COR-L47 (cell line): ENCODE measurements at regions not wholly inside any gene's neighbourhood (a gene's known extent, or its start where the extent isn't known, plus 50 kb on each side); places are given as distances from the start of the nearest gene placed in this dataset.

ENCODE experiments used
- DNase-seq: peaks from one replicate; lab custom pipeline; 2025; lab: John Stamatoyannopoulos, UW

DNA sequence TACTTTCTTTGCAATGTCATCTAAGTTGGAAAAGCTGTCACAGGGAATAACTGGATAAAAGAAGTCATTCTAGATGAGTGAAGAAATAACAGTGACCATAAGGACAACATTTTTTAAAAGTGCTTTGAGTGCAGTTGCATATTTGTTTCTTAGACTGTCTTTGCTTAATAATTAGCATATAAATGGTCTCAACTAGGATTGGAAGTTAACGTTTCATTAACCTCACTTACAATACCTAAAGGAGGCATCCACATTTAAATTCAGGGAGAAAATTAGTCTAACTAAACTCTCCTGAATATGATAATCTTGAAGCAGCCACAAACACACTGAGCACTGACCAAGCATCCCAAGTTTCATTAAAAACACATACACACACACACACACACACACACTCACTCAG lies 780.7 kb downstream of the PCDH18 start:
- DNase-seq: no peak

DNA sequence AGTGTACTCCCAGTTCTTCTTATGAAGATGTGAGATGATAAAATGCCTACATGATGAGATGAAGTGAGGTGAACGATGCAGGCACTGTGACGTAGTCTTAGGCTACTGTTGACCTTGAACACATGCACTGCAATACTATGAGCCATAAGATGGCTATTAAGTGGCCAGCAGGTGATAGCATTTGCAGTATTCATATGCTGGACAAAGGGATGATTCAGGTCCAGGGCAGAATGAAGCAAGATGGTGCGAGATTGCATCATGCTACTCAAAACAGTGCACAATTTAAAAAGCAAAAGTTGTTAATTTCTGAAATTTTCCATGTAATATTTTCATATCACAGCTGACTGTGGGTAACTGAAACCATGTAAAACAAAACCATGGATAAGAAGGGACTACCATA lies 781.4 kb downstream of the PCDH18 start:
- no peak for DNase-seq

DNA sequence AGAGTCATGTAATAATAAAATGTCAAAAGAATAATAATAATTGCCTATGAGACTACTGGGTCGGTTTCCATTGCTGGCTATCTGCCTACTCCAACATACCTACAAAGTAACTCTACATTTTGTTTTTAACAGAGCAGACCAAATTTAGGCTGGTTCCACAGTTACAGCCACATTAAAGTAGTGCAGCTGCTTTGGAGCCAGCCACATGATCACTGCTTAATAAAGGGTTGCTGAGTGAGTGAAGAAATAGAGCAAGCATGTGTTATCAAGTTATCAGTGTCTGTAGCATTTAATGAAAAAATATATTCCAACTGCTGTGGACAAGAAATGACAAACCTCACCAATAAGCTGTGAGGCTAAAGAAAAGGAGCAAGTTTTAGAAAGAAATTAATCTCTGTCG lies 782.3 kb downstream of the PCDH18 start:
- no peak for DNase-seq

- no peak for DNase-seq
Measured at GRCh38 chr4:136748773-136749172, 783.5 kb downstream of the PCDH18 start.

- no peak for DNase-seq
Measured at GRCh38 chr4:136748165-136748564, 784.1 kb downstream of the PCDH18 start.

GRCh38 chr4:136743238-136743637 lies 789.1 kb downstream of the PCDH18 start:
- no peak for DNase-seq

DNA sequence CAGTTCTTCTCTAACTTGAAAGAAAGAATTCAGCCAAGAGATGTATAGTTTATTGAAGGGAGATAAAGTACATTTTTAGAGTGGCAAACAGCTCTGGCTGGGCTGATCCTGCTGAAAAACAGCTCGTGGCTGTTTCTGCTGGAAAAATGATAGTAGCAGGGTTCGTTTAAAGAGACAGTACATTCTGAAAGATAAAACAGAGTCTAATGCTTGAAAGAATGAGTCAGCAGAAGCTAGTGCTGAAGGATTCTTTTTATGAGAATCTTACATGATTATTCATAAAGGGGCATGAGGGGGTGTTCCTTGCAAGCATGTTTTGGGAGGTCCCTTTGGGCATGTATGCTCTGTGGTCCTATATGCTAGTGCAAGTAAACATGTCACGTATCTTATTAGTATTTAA lies 790.0 kb downstream of the PCDH18 start:
- DNase-seq: no peak

GRCh38 chr4:136741468-136741867 lies 790.8 kb downstream of the PCDH18 start:
- DNase-seq: no peak

DNA sequence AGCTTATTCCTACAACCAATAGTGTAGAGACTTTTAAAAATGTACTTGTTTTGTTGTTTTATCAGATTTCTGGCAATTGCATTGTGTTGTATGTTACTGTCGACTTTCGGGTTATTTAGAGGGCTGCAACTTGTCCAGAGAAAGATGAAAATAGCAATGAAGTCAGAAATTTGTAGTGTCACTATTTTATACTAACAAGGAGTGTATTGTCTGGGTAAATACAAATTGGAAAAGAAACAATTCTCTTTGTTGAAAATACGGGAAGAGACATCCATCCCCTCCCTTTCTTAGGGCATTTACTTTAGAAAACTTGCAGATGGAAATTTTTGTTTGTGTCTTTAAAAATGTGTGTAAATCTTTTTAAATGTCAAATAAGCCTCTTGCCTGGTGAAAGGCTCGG lies 792.0 kb downstream of the PCDH18 start:
- no peak for DNase-seq

DNA sequence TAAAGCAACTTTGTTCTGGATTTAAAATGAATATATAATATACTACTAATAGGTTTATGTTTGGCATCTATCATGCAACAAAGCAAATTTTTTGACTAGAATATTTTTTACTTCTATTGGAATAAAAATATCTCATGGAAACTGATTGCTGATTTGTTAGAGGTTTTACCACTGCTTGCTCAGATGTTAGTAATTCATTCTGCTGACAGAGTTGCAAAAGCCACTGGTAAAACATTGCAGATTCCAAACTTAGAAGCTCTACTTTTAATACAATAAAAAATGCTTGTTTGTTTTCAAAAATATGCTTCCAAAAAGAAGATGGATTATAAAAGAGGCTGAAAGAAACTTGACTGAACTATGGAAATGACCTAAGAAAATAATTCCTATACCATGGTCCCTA lies 795.2 kb downstream of the PCDH18 start:
- no peak for DNase-seq

DNA sequence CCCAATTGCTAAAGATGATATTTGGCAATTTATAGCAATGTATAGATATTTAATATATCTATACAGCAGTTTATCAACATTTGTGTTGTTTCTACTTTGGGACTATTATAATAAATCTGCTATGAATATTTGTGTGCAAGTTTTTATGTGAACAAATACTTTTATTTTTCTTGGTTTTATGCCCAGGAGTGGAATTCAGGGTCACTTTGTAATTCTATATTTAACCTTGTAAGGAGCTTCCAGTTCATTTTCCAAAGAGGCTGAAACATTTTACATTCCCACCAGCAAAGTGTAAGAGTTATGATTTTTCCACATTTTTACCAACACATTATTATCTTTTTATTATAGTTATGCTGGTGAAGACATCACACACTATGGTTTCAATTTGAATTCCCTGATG lies 801.3 kb downstream of the PCDH18 start:
- no peak for DNase-seq

DNA sequence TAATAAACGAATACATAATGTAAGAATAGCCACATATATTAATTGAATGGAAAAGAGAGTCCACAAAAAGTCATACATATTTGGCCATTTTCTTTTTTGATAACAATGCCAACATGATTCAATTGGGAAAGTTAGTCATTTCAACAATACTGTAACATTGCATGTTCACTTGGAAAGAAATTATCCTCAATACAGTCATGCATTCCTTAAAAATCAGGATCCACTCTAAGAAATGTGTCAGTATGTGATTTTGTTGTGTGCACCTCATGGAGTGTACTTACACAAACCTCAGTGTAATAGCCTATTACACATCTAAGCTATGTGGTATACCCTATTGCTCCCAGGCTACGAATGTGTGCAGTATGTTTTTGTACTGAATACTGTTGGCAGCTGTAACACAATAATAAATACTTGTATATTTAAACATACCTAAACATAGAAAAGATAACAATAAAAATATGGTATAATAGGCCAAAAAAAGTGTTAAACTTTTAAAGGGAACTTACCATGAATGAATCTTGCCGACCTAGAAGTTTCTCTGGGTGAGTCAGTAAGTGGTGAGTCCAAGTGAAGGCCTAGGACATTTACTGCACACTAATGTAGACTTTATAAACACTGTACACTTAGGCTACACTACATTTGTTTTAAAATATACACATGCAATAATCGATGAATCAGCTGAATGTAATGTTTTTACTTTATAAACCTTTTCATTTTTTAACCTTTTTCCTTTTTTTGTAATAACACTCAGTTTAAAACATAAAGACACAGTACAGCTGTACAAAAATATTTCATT lies 806.8 kb downstream of the PCDH18 start:
- DNase-seq: no peak

- DNase-seq: no peak
Measured at GRCh38 chr4:136713140-136713539, 819.2 kb downstream of the PCDH18 start.

DNA sequence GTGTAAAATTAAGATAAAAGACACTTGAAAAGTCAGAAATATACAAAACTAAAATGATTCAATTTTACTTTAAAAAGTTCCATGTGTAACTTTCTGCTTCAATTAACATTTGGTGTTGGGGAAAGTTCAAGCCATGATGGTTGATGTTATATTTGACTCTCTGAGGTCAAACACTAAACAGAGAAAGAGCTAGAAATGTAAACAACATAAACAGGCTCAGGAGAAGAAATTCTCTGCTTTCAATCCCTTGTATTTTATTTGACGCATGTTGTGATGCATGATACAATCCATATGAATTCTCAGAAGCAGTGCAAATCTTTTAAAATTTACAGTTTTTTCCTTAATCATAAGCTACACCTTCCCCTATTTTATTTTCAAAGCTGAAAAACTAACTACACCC lies 822.4 kb downstream of the PCDH18 start:
- DNase-seq: no peak

GRCh38 chr4:136706942-136707341 lies 825.4 kb downstream of the PCDH18 start:
- no peak for DNase-seq

GRCh38 chr4:136699905-136700304 lies 832.4 kb downstream of the PCDH18 start:
- DNase-seq: no peak

- DNase-seq: no peak
Measured at GRCh38 chr4:136691607-136692006, 840.7 kb downstream of the PCDH18 start.

GRCh38 chr4:136690360-136690759 lies 841.9 kb downstream of the PCDH18 start:
- DNase-seq: no peak

GRCh38 chr4:136687596-136687995 lies 844.7 kb downstream of the PCDH18 start:
- DNase-seq: no peak

DNA sequence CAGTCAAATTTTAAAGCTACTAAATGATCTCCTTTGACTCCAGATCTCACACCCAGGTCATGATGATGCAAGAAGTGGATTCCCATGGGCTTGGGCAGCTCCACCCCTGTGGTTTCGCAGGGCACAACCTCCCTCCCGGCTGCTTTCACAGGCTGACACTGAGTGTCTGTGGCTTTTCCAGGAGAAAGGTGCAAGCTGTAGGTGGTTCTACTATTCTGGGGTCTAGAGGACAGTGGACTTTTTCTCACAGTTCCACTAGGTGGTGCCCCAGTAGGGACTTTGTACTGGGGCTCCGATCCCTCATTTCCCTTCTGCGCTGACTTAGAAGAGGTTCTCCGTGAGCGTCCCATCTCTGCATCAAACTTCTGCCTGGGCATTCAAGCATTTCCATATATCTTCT lies 845.2 kb downstream of the PCDH18 start:
- DNase-seq: no peak

DNA sequence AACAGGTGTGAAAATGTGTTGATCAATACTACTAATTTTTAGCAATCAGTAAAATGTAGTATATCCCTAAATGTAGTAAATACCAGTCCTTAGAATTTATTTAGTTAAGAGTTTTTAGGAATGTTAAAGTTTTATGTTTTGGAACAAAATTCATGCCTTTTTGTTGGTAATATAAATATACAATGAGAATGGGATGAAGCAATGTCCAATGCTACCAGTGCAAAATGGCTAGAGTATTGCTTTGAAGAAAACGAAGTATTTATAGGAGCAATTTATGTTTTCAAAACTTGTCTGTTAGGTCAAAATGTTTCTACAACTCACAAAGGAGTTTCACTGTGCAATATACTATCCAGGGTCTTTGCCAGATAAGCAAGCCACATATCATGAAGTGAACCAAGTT lies 851.5 kb downstream of the PCDH18 start:
- DNase-seq: no peak

DNA sequence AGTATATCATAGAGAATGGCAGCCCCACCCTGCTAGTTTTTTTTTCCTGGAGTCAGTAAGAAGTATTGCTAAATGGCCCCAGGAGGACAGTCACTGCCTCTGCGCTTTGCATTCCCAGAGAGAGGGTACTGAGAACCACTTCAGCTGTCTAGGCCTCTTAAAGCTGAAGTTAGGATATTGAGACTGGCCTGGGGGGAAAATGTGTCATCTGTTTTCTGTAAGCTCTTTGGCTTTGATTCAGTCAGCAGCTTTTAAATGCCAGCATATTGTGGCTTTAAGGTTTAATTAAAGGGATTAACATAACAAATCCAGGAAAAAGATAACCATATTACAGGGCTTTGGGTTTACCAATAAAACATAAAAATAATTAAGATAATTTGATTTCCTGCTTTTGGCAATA lies 852.0 kb downstream of the PCDH18 start:
- DNase-seq: no peak

DNA sequence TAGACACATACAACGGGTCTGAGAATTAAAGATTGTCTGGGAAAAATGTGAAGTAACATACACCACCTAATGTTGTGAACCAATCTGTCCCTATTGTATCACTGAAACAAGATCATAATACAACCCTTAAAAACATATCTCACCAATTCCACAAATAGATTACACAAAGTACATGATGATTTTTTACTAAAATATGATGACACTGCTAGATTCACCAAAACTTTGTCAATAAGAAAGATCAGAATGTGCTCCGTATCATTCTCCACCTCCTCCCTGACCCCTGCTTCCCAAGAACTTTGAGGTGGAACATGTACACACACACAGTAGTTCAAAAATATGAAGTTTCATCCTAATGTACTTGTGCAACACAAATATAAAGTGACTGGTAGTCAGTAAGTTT lies 862.0 kb downstream of the PCDH18 start:
- no peak for DNase-seq

DNA sequence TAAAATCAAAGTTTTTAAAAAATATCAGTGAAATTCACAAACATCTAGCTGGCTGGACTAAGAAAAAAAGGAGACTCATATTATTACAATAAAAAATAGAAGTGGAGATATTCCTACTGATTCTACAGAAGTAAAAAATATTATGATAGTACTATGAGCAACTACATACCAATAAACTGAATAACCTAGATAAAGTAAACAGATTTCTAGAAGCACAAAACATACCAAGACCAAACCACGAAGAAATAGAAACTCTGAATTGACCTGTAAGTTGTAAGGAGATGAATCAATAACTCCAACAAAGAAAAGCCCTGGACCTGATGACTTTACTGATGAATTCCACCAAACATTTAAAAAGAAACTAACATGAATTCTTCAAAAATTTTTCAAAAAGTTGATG lies 867.3 kb downstream of the PCDH18 start:
- DNase-seq: no peak
